Activated B cell treated with CpG ODN at 0.5 μM for 24 hours (primary cell): ENCODE measurements at regions not wholly inside any gene's neighbourhood (a gene's known extent, or its start where the extent isn't known, plus 50 kb on each side); places are given as distances from the start of the nearest gene placed in this dataset.

ENCODE experiments used
- ATAC-seq: fragments of 200-7000 bp; cut with Tn5 transposase; one replicate; pipeline ENCODE4 v1.10.0; 2021; ENCODE audit warnings: low read depth, mild to moderate bottlenecking, moderate library complexity
- CTCF ChIA-PET: fragments of 350-600 bp; sonication (Branson Sonifier 250); formaldehyde crosslinking; loops from one replicate; lab custom pipeline; 2021; ENCODE audit warnings: antibody characterized with exemption; lab: Charles Lee
- POLR2A ChIA-PET: fragments of 350-600 bp; sonication (Branson Sonifier 250); formaldehyde crosslinking; loops from one replicate; lab custom pipeline; 2021; ENCODE audit warnings: antibody characterized with exemption; lab: Charles Lee
- DNase-seq: peaks from one replicate; pipeline ENCODE4 v3.0.0; 2022
- H3K27ac Mint-ChIP-seq: one replicate; pipeline ENCODE4 v1.8.0; 2020; ENCODE audit warnings: mixed read lengths
- H3K27me3 Mint-ChIP-seq: one replicate; pipeline ENCODE4 v1.8.0; 2021; ENCODE audit warnings: mixed read lengths
- H3K36me3 Mint-ChIP-seq: one replicate; pipeline ENCODE4 v1.8.0; 2021; ENCODE audit warnings: low read depth, mixed read lengths
- H3K4me1 Mint-ChIP-seq: one replicate; pipeline ENCODE4 v1.8.0; 2021; ENCODE audit warnings: mixed read lengths
- H3K4me3 Mint-ChIP-seq: one replicate; pipeline ENCODE4 v1.8.0; 2020; ENCODE audit warnings: mild to moderate bottlenecking, mixed read lengths
- H3K9me3 Mint-ChIP-seq: one replicate; pipeline ENCODE4 v1.8.0; 2020; ENCODE audit warnings: mixed read lengths
- CTCF ChIP-seq: fragments of 200-600 bp; IDR thresholded peaks from one replicate; pipeline ENCODE4 v1.8.0; 2022; ENCODE audit warnings: antibody characterized with exemption, mild to moderate bottlenecking
- intact Hi-C: fragments of 100-400 bp; cut with micrococcal nuclease; formaldehyde crosslinking; loops from one replicate; pipeline ENCODE4 v1.15.1; 2024

- H3K27me3 Mint-ChIP-seq, result no peaks in the 10 kb centered on the region
- POLR2A ChIA-PET, result no interaction called here
- DNase-seq (no peak), ATAC-seq (no peak)
- no peak overlapping the region for H3K27ac Mint-ChIP-seq
- H3K4me3 Mint-ChIP-seq, result no peak overlapping the region
- H3K36me3 Mint-ChIP-seq, result no peaks in the 10 kb centered on the region
- TF ChIP-seq CTCF, result no peak
- H3K9me3 Mint-ChIP-seq, result no peaks in the 10 kb centered on the region
- H3K4me1 Mint-ChIP-seq, result no peaks in the 10 kb centered on the region
- CTCF ChIA-PET, result no interaction called here
- intact Hi-C loops, result no loop called here
Measured at GRCh38 chr4:124097447-124097846, 615.1 kb downstream of the ANKRD50 start.

DNA sequence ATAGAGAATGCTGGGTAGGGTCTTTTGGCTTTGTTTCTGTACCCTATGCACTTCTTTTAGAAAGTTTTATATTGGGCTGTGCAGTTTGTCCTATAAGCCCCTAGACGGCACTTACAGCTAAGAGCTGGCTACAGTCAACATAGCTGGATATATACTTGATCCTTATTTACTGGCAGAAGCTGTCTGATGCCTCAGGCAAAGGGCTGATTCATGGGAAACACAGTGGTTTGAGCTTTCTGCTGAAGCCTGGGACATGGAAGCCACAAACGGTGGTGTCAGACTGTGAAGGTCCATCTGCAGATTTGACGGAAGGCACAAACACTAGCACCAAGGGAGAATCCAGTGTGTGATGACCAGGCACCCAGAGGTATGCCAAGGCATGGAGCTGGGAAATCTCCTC is 608.4 kb downstream of the ANKRD50 start:
- no peak overlapping the region for H3K27ac Mint-ChIP-seq
- H3K4me3 Mint-ChIP-seq, result no peak overlapping the region
- no peaks in the 10 kb centered on the region for H3K27me3 Mint-ChIP-seq
- H3K9me3 Mint-ChIP-seq, result peaks cover 7% of the 10 kb centered on the region
- no peaks in the 10 kb centered on the region for H3K4me1 Mint-ChIP-seq
- DNase-seq (no peak), ATAC-seq (no peak)
- CTCF ChIA-PET, result no interaction called here
- no peaks in the 10 kb centered on the region for H3K36me3 Mint-ChIP-seq
- POLR2A ChIA-PET, result no interaction called here
- intact Hi-C loops, result no loop called here
- no peak for TF ChIP-seq CTCF

- Mint-ChIP-seq H3K9me3 (peaks cover 7% of the 10 kb centered on the region), H3K27me3 (no peaks in the 10 kb centered on the region), H3K4me3 (no peak overlapping the region), H3K36me3 (no peaks in the 10 kb centered on the region), H3K27ac (no peak overlapping the region), H3K4me1 (no peaks in the 10 kb centered on the region)
- no peak for ATAC-seq
- CTCF ChIA-PET, result no interaction called here
- POLR2A ChIA-PET, result no interaction called here
- no peak for DNase-seq
- intact Hi-C loops, result no loop called here
- no peak for TF ChIP-seq CTCF
Measured at GRCh38 chr4:124104628-124105027, 607.9 kb downstream of the ANKRD50 start.

GRCh38 chr4:124105212-124105611 is 607.3 kb downstream of the ANKRD50 start:
- CTCF ChIA-PET, result no interaction called here
- H3K4me1 Mint-ChIP-seq, result no peaks in the 10 kb centered on the region
- no peak for ATAC-seq
- POLR2A ChIA-PET, result no interaction called here
- H3K27me3 Mint-ChIP-seq, result no peaks in the 10 kb centered on the region
- H3K4me3 Mint-ChIP-seq, result no peak overlapping the region
- no peak for DNase-seq
- no peak for TF ChIP-seq CTCF
- intact Hi-C loops, result no loop called here
- peaks cover 7% of the 10 kb centered on the region for H3K9me3 Mint-ChIP-seq
- no peaks in the 10 kb centered on the region for H3K36me3 Mint-ChIP-seq
- H3K27ac Mint-ChIP-seq, result no peak overlapping the region

GRCh38 chr4:124111411-124111810 is 601.1 kb downstream of the ANKRD50 start:
- intact Hi-C loops, result no loop called here
- H3K4me1 Mint-ChIP-seq, result no peaks in the 10 kb centered on the region
- no peak for TF ChIP-seq CTCF
- no peaks in the 10 kb centered on the region for H3K9me3 Mint-ChIP-seq
- ChIA-PET POLR2A (no interaction called here), CTCF (no interaction called here)
- no peaks in the 10 kb centered on the region for H3K36me3 Mint-ChIP-seq
- no peaks in the 10 kb centered on the region for H3K27me3 Mint-ChIP-seq
- ATAC-seq (no peak), DNase-seq (no peak)
- H3K4me3 Mint-ChIP-seq, result no peak overlapping the region
- no peak overlapping the region for H3K27ac Mint-ChIP-seq
